Calu3 (cell line): ENCODE measurements at regions not wholly inside any gene's neighbourhood (a gene's known extent, or its start where the extent isn't known, plus 50 kb on each side); places are given as distances from the start of the nearest gene placed in this dataset.

Source experiments
- BruUV-seq: library from RNA; stranded (reverse); fragments of 400-500 nt; replicated peaks from 2 replicates; lab custom pipeline; 2021; lab: Mats Ljungman, UMichigan
- CTCF ChIA-PET: fragments of 300-600 bp; sonication (Branson Sonifier 250); formaldehyde crosslinking; loops from one replicate; lab custom pipeline; 2022; ENCODE audit warnings: antibody characterized with exemption; lab: Charles Lee
- DNase-seq: peaks from one replicate; pipeline ENCODE4 v3.0.0; 2022
- H3K27ac Mint-ChIP-seq: one replicate; pipeline ENCODE4 v1.8.0; 2022; ENCODE audit warnings: mixed read lengths; ENCODE audit not compliant: unreplicated experiment
- H3K27me3 Mint-ChIP-seq: one replicate; pipeline ENCODE4 v1.8.0; 2022; ENCODE audit warnings: mixed read lengths; ENCODE audit not compliant: unreplicated experiment
- H3K36me3 Mint-ChIP-seq: one replicate; pipeline ENCODE4 v1.8.0; 2022; ENCODE audit warnings: mild to moderate bottlenecking, moderate library complexity, mixed read lengths; ENCODE audit not compliant: insufficient read depth, unreplicated experiment
- H3K4me1 Mint-ChIP-seq: one replicate; pipeline ENCODE4 v1.8.0; 2022; ENCODE audit warnings: mild to moderate bottlenecking, low read depth, mixed read lengths; ENCODE audit not compliant: unreplicated experiment
- H3K4me3 Mint-ChIP-seq: one replicate; pipeline ENCODE4 v1.8.0; 2022; ENCODE audit warnings: mild to moderate bottlenecking, low read depth, moderate library complexity, mixed read lengths; ENCODE audit not compliant: unreplicated experiment
- H3K9me3 Mint-ChIP-seq: one replicate; pipeline ENCODE4 v1.8.0; 2022; ENCODE audit warnings: low read depth, mixed read lengths; ENCODE audit not compliant: unreplicated experiment
- intact Hi-C: fragments of 100-400 bp; cut with micrococcal nuclease; formaldehyde crosslinking; loops from one replicate; pipeline ENCODE4 v1.10.0; 2022; ENCODE audit not compliant: unreplicated experiment
- TF ChIP-seq, protein P1 (sequence below): fragments of 200-600 bp; IDR thresholded peaks from one replicate; pipeline ENCODE4 v1.8.0; 2022; ENCODE audit warnings: antibody characterized with exemption; ENCODE audit not compliant: unreplicated experiment

DNA sequence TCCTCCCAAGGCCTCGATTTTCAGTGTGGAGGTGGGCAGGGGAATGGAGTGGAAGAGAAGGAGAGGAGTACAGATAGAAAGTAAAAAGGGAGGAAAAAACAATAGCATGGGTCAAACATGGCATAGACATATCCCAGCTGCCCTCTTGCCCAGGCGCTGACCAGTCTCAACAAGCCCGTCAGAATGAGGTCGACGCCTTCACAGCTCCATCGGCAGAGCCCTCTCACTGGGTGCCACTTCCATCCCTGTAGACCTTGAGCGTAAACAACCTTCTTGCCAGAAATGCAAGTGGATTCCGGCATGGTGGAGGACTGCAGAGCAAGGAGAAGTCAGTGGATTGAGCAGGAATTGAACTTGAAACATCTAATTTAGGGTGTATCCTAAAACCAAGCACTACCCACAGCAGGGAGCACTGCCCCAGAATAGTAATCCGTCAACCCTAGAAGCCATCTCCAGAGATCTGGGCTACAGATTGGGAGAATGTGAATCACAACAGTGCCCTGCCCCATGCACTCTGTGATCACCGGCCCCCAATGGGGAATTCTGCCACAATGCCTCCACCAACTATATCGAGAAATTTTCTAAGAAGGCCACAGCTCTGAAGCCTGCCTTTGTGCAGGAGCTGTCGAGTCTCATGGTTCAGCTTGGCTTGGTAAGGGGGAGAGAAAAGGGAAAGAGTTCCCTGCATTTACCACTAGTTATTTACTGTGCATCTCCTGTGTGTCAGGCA, 190.1 kb downstream of the UACA start:
- peaks cover 14% of the 10 kb centered on the region for H3K27me3 Mint-ChIP-seq
- TF ChIP-seq, protein P1, sequence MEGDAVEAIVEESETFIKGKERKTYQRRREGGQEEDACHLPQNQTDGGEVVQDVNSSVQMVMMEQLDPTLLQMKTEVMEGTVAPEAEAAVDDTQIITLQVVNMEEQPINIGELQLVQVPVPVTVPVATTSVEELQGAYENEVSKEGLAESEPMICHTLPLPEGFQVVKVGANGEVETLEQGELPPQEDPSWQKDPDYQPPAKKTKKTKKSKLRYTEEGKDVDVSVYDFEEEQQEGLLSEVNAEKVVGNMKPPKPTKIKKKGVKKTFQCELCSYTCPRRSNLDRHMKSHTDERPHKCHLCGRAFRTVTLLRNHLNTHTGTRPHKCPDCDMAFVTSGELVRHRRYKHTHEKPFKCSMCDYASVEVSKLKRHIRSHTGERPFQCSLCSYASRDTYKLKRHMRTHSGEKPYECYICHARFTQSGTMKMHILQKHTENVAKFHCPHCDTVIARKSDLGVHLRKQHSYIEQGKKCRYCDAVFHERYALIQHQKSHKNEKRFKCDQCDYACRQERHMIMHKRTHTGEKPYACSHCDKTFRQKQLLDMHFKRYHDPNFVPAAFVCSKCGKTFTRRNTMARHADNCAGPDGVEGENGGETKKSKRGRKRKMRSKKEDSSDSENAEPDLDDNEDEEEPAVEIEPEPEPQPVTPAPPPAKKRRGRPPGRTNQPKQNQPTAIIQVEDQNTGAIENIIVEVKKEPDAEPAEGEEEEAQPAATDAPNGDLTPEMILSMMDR, result no peak

DNA sequence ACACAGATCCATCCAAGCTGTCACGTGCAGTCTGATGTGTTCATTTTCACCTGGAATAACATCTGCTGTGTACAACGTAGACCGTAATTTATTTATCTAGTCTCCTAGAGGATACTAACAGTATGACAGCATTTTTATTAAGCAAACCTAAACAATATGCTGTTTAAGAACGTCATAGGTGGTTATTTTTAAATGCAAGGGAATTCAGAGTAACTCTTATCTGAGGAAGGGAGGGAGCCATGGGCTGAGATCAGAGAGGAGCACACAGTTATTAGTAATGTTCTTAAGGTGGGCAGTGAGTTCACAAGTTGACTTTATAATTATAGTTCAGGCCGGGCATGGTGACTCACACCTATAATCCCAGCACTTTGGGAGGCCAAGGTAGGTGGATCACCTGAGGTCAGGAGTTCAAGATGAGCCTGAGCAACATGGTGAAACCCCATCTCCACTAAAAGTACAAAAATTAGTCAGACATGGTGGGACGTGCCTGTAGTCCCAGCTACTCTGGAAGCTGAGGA, 193.6 kb downstream of the UACA start:
- BruUV-seq, result no TSS peak
- no peak for DNase-seq
- CTCF ChIA-PET, result interaction anchor here (0.7 to 1.5 kb wide), 17 partner anchors 12 to 264 kb away, joined by 3 to 30 read pairs (median 5); no protein-coding TSS in a partner anchor
- Mint-ChIP-seq H3K4me3 (no peak overlapping the region), H3K9me3 (peaks cover 3% of the 10 kb centered on the region), H3K27me3 (peaks cover 13% of the 10 kb centered on the region), H3K36me3 (peaks cover 5% of the 10 kb centered on the region), H3K4me1 (peaks cover 14% of the 10 kb centered on the region), H3K27ac (no peak overlapping the region)
- TF ChIP-seq, protein P1, result no peak
- intact Hi-C loops, result loop anchor here (2.0 to 10.0 kb wide), 2 partner anchors 67 to 155 kb away; no protein-coding TSS in a partner anchor

More for the DNA sequence above, 190.1 kb downstream of the UACA start:
- Mint-ChIP-seq H3K9me3 (peaks cover 3% of the 10 kb centered on the region), H3K27ac (no peak overlapping the region), H3K4me3 (no peak overlapping the region), H3K4me1 (peaks cover 14% of the 10 kb centered on the region), H3K36me3 (peaks cover 5% of the 10 kb centered on the region)
- no TSS peak for BruUV-seq
- no peak for DNase-seq
- CTCF ChIA-PET, result no interaction called here
- intact Hi-C loops, result no loop called here

DNA sequence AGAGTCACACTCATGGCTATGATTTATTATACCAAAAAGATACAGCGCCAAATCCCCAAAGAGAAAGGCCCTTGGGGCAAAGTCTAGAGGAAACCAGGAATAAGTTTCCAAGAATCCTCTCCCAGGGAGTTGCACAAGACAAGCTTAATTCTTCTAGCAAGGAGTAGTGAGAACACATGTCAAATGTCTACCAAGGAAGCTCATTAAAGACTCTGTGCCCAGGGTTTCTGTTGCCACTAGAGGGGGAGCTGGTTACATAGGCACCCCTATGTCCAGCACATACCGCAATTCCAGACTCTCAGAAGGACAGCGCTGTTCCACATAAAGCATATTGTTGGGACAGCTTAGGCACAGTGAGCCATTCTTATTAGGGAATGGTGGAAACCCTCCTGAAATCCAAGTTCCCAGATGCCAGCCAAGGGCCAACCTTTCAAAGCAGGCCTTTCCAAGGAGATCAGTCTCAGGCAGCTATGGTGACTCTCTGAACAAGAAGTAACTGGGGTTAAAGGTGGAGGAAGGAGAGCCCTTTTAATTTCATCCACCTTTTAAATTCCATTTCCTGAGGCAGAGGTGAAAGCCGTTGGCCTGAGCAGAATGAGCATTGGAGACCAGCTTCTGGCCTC, 194.2 kb downstream of the UACA start:
- Mint-ChIP-seq H3K9me3 (peaks cover 2% of the 10 kb centered on the region), H3K4me3 (no peak overlapping the region), H3K36me3 (peaks cover 3% of the 10 kb centered on the region), H3K27ac (no peak overlapping the region), H3K4me1 (peaks cover 14% of the 10 kb centered on the region), H3K27me3 (peaks cover 8% of the 10 kb centered on the region)
- peak; percentile 61 for DNase-seq
- CTCF ChIA-PET, result interaction anchor here (0.5 to 1.5 kb wide), 24 partner anchors 12 to 1230 kb away, joined by 3 to 30 read pairs (median 4); no protein-coding TSS in a partner anchor
- intact Hi-C loops, result loop anchor here (2.0 to 10.0 kb wide), 2 partner anchors 68 to 156 kb away; no protein-coding TSS in a partner anchor
- BruUV-seq, result no TSS peak
- TF ChIP-seq, protein P1, result peak; percentile 63

DNA sequence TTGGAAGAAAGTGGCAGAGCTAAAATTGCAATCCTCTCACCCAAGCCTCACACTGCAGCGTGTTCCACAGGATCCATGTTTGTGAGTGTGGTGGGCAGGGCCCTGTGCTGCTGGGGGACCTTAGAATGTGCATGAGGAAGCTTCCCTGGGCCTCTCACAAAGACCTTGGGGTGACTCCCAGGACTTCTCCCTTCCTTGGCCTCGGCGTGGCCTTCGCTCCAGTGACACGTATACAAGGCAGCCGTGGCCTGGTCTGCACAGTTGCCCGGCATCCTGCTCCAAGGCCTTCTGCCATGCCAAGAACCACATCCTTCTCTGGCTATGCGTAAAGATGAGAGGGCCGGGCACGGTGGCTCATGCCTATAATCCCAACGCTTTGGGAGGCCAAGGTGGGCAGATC, 196.4 kb downstream of the UACA start:
- H3K27me3 Mint-ChIP-seq, result no peaks in the 10 kb centered on the region
- H3K4me1 Mint-ChIP-seq, result peaks cover 14% of the 10 kb centered on the region
- H3K9me3 Mint-ChIP-seq, result no peaks in the 10 kb centered on the region
- DNase-seq, result no peak
- TF ChIP-seq, protein P1, result no peak
- H3K36me3 Mint-ChIP-seq, result no peaks in the 10 kb centered on the region
- CTCF ChIA-PET, result no interaction called here
- intact Hi-C loops, result loop anchor here (10.0 kb wide), 1 partner anchor 158 kb away; no protein-coding TSS in a partner anchor
- no peak overlapping the region for H3K4me3 Mint-ChIP-seq
- no TSS peak for BruUV-seq
- H3K27ac Mint-ChIP-seq, result no peak overlapping the region
